Left ventricle myocardium inferior (tissue), 1 donor: ENCODE measurements at regions not wholly inside any gene's neighbourhood (a gene's known extent, or its start where the extent isn't known, plus 50 kb on each side); places are given as distances from the start of the nearest gene placed in this dataset.

Experiments used
- DNase-seq: peaks from one replicate; pipeline ENCODE4 v3.0.0-alpha.2; 2020
- H3K27ac ChIP-seq: fragments of 200-600 bp; replicated peaks from 2 replicates; pipeline ENCODE4 v1.8.0; 2021
- H3K27me3 ChIP-seq: fragments of 200-600 bp; 2 replicates; pipeline ENCODE4 v1.8.0; 2021; ENCODE audit warnings: low read depth
- H3K36me3 ChIP-seq: fragments of 200-600 bp; 2 replicates; pipeline ENCODE4 v1.8.0; 2021
- H3K4me1 ChIP-seq: fragments of 200-600 bp; 2 replicates; pipeline ENCODE4 v1.8.0; 2021
- H3K4me3 ChIP-seq: fragments of 200-600 bp; 2 replicates; pipeline ENCODE4 v1.8.0; 2021; ENCODE audit warnings: mild to moderate bottlenecking, moderate library complexity
- H3K9me3 ChIP-seq: fragments of 200-600 bp; replicated peaks from 2 replicates; pipeline ENCODE4 v1.8.0; 2021
- CTCF ChIP-seq: fragments of 200-600 bp; IDR thresholded peaks from 2 replicates; pipeline ENCODE4 v1.8.0; 2021; ENCODE audit warnings: antibody characterized with exemption, mild to moderate bottlenecking, borderline replicate concordance
- intact Hi-C: fragments of 100-400 bp; cut with micrococcal nuclease; formaldehyde crosslinking; loops from one replicate; pipeline ENCODE4 v1.11.0; 2022
- donor health status: DM: no; HTN: yes; CAD: no; lungs with severe emphysema.

GRCh38 chr1:219292999-219293398 is 119.3 kb downstream of the LYPLAL1 start:
- DNase-seq, result no peak
- peaks cover 22% of the 10 kb centered on the region for H3K36me3 ChIP-seq
- intact Hi-C loops, result no loop called here
- no peak for TF ChIP-seq CTCF
- no peaks in the 10 kb centered on the region for H3K9me3 ChIP-seq
- peaks cover 5% of the 10 kb centered on the region for H3K4me1 ChIP-seq
- peak overlapping the region; percentile 43 for H3K27ac ChIP-seq
- H3K27me3 ChIP-seq, result no peaks in the 10 kb centered on the region
- H3K4me3 ChIP-seq, result no peak overlapping the region

- H3K4me3 ChIP-seq, result no peak overlapping the region
- no peaks in the 10 kb centered on the region for H3K27me3 ChIP-seq
- DNase-seq, result no peak
- intact Hi-C loops, result no loop called here
- peaks cover 5% of the 10 kb centered on the region for H3K4me1 ChIP-seq
- TF ChIP-seq CTCF, result no peak
- peak overlapping the region; percentile 43 for H3K27ac ChIP-seq
- H3K9me3 ChIP-seq, result no peaks in the 10 kb centered on the region
- peaks cover 22% of the 10 kb centered on the region for H3K36me3 ChIP-seq
These were observed 118.7 kb downstream of the LYPLAL1 start for GRCh38 chr1:219292341-219292740.

GRCh38 chr1:219289171-219289570 is 115.5 kb downstream of the LYPLAL1 start:
- H3K27ac ChIP-seq, result no peak overlapping the region
- intact Hi-C loops, result no loop called here
- peaks cover 3% of the 10 kb centered on the region for H3K36me3 ChIP-seq
- H3K27me3 ChIP-seq, result no peaks in the 10 kb centered on the region
- no peak for DNase-seq
- peaks cover 5% of the 10 kb centered on the region for H3K4me1 ChIP-seq
- no peak for TF ChIP-seq CTCF
- no peaks in the 10 kb centered on the region for H3K9me3 ChIP-seq
- H3K4me3 ChIP-seq, result no peak overlapping the region

GRCh38 chr1:219283541-219283940 is 109.9 kb downstream of the LYPLAL1 start:
- no peak for TF ChIP-seq CTCF

GRCh38 chr1:219281831-219282230 is 108.2 kb downstream of the LYPLAL1 start:
- DNase-seq, result no peak
- Histone ChIP-seq H3K36me3 (no peaks in the 10 kb centered on the region), H3K4me1 (peaks cover 6% of the 10 kb centered on the region), H3K4me3 (no peak overlapping the region), H3K27ac (no peak overlapping the region), H3K9me3 (no peaks in the 10 kb centered on the region), H3K27me3 (no peaks in the 10 kb centered on the region)
- intact Hi-C loops, result no loop called here
- TF ChIP-seq CTCF, result no peak

More at GRCh38 chr1:219283541-219283940, 109.9 kb downstream of the LYPLAL1 start:
- Histone ChIP-seq H3K9me3 (no peaks in the 10 kb centered on the region), H3K4me1 (no peaks in the 10 kb centered on the region), H3K36me3 (no peaks in the 10 kb centered on the region), H3K27ac (no peak overlapping the region), H3K27me3 (no peaks in the 10 kb centered on the region), H3K4me3 (no peak overlapping the region)
- intact Hi-C loops, result no loop called here
- no peak for DNase-seq
